B cell (primary cell): ENCODE measurements at regions not wholly inside any gene's neighbourhood (a gene's known extent, or its start where the extent isn't known, plus 50 kb on each side); places are given as distances from the start of the nearest gene placed in this dataset.

Experiments
- EZH2 ChIP-seq: IDR thresholded peaks from 2 replicates; pipeline ENCODE4 v1.6.1; 2012; ENCODE audit warnings: borderline replicate concordance, low read depth, mild to moderate bottlenecking, moderate library complexity, low read length; ENCODE audit not compliant: insufficient read depth, poor library complexity, severe bottlenecking
- TF ChIP-seq, protein P1 (sequence below): fragments of 200-600 bp; IDR thresholded peaks from one replicate; pipeline ENCODE4 v1.8.0; 2022; ENCODE audit warnings: antibody characterized with exemption, mild to moderate bottlenecking

DNA sequence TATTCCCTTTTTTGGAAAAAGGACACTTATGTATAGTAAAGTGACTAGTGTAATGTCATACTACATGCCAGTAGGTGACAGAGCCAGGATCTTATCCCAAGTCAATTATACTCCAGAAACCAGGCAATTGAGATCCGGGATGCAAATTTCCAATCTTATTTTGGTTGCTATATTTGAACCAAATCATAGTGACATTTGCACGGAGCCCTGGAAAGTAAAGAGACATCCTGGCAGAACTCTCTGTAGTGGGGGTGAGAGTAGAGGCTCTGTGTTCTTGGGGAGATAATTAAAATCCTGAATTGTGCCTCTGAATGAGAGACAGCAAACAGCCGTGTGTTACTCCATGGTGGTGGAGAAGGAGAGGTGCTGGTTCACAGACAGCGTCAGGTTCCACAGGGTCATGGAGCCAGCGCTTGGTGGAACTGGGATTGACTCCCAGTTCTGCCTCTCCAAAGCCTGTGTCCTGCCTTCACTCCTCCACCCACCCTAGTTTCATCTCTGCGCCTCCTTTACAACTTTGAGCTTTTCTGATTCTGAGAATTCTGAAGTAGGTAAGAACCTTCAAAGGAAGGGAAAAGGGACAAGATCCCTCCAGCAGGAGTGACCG lies 432.3 kb downstream of the PTPRU start:
- TF ChIP-seq, protein P1, sequence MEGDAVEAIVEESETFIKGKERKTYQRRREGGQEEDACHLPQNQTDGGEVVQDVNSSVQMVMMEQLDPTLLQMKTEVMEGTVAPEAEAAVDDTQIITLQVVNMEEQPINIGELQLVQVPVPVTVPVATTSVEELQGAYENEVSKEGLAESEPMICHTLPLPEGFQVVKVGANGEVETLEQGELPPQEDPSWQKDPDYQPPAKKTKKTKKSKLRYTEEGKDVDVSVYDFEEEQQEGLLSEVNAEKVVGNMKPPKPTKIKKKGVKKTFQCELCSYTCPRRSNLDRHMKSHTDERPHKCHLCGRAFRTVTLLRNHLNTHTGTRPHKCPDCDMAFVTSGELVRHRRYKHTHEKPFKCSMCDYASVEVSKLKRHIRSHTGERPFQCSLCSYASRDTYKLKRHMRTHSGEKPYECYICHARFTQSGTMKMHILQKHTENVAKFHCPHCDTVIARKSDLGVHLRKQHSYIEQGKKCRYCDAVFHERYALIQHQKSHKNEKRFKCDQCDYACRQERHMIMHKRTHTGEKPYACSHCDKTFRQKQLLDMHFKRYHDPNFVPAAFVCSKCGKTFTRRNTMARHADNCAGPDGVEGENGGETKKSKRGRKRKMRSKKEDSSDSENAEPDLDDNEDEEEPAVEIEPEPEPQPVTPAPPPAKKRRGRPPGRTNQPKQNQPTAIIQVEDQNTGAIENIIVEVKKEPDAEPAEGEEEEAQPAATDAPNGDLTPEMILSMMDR, result no peak
- no peak for TF ChIP-seq EZH2
